CD4-positive, alpha-beta T cell treated with Interleukin-12 subunit alpha and Interleukin-12 subunit beta, for 1 hour (primary cell): ENCODE measurements at regions not wholly inside any gene's neighbourhood (a gene's known extent, or its start where the extent isn't known, plus 50 kb on each side); places are given as distances from the start of the nearest gene placed in this dataset.
A peak's percentile ranks its signal among the peaks of the same experiment; 100 is the strongest.

Experiments used
- DNase-seq: peaks from one replicate; pipeline ENCODE4 v3.0.0-alpha.2; 2020

DNA sequence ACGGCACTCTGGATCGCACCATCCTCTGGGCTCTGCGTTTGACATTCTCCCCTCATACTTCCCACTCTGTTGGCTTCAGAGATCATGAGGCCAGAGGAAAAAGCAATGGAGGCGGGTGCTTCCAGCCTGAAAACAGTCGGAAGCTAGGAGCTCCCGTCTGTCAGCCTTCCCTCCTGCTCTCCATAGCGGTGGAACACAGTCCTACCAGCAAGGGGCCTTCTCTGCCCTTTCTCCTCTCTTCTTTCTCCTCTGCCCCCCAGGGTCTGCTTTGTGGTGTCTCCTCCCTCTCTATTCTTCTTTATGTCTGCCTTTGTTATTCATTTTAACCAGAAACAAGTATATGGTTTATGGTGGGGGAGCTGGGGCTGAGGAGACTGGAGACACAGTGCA is 152.5 kb upstream of the NFIB start:
- DNase-seq, result no peak

- DNase-seq, result no peak
Observed at GRCh38 chr9:14462950-14463349, 149.0 kb upstream of the NFIB start.

DNA sequence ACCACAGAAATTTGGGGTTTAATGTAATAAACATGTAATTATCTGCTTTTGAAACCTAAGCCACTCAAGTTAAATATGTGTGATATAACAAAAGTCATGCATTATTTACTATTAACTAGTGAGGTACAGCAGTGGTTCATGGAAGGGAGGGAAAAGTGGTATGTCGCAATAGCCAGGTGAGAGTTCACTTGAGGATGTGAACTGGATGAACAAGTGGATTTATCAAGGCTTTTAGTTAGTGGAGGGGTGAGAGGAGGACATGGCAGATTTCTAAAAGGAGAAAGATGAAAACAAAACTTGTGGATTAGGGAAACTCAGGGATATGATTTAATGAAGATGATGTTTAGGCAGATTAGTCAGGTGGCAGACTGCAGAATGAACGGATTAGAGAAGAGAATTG is 141.3 kb upstream of the NFIB start:
- no peak for DNase-seq

DNA sequence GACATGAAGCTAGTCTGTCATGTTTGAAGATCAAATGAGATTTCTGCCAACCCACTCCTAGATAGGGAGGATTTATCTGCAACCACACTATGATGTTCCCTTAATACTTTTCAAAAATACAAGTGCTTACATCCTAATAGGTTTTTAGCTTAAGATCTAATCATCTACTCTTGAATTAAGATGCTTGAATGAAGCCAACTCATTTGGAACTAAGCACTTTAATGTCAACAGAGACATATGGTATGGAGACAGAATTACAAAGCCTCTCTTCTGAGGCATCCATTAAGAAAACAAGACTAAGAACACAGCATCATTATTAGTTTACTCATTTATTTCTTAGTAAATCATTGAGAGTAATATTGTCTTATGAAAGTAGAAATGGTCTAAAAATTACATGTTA is 139.3 kb upstream of the NFIB start:
- DNase-seq, result no peak

DNA sequence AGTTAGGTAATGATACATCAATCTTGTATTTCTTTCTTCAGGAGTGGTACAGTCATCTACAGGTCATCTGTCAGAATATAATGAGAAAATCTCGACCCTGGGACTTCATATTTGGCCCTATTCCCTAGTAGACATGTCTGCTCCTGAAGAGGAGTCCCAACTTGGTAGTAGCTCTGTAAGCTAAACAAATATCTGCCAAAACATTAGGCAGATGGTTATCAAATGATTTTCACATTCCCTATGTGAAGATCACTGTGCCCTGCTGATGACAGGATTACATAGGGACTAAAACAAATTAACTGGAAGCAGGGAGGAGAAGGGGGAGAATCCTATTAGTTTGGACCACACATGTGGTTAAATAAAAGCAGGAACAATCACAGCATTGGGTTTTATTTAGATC is 138.6 kb upstream of the NFIB start:
- no peak for DNase-seq

DNA sequence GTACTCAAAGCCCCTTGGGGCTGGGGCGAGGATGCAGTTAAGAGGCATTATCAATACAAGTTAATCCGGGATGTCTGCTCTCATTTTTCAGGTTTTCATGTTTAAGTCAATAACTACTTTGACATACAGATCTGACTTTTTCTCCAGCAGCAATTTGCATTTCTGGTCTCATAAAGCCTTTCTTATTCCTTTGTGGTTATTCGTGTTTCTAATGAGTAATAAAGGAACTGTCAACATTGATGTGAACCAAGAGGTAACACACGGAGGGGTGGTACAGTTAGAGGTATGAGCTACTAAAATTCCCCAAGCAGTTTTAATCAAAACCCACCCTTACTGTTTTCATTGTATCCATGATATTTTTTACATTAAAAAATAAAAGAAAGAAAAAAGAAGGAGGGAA is 138.0 kb upstream of the NFIB start:
- DNase-seq, result no peak

- no peak for DNase-seq
Observed at GRCh38 chr9:14447103-14447502, 133.2 kb upstream of the NFIB start.

DNA sequence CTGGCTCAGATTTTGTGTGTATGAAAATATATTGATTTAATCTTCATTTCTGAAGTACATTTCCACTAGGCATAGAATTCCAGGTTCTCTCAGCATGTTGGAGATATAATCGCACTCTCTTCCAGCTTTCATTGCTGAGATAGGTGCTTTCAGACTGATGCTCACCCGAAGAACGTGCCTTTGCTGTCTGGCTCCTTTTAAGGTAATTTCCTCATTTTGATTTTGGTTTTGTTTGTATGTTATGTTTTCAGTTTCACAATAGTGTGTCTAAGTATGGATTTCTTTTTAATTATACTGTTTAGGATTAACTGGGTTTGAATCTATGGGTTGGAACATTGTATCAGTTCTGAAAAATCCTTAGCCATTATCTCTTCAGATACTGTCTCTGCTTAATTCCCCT is 132.0 kb upstream of the NFIB start:
- DNase-seq, result no peak

GRCh38 chr9:14442956-14443355 is 129.0 kb upstream of the NFIB start:
- DNase-seq, result no peak

- DNase-seq, result no peak
Observed at GRCh38 chr9:14441976-14442651, 128.2 kb upstream of the NFIB start.

- DNase-seq, result no peak
Observed at GRCh38 chr9:14441115-14441514, 127.2 kb upstream of the NFIB start.

DNA sequence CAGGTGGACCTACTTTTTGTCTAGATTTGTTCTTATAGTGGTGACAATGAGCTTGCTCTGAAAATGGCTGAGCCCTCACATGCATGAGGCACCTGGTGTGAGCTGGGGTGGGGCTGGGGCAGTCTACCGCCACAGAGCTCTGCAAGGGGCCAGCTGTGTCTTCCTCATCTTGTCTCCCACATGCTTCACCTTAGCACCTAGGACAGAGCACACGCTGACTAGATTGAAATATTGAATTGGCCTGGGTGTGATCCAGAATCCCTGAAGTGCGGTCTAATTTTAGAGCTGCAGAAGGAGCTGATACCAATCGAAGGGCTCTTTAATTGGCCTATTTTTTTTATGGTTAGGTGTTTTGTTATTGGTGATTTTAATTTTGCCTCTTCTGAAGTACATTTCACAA is 126.1 kb upstream of the NFIB start:
- DNase-seq, result no peak

GRCh38 chr9:14439555-14439954 is 125.6 kb upstream of the NFIB start:
- no peak for DNase-seq

- no peak for DNase-seq
Observed at GRCh38 chr9:14438232-14439021, 124.5 kb upstream of the NFIB start.

DNA sequence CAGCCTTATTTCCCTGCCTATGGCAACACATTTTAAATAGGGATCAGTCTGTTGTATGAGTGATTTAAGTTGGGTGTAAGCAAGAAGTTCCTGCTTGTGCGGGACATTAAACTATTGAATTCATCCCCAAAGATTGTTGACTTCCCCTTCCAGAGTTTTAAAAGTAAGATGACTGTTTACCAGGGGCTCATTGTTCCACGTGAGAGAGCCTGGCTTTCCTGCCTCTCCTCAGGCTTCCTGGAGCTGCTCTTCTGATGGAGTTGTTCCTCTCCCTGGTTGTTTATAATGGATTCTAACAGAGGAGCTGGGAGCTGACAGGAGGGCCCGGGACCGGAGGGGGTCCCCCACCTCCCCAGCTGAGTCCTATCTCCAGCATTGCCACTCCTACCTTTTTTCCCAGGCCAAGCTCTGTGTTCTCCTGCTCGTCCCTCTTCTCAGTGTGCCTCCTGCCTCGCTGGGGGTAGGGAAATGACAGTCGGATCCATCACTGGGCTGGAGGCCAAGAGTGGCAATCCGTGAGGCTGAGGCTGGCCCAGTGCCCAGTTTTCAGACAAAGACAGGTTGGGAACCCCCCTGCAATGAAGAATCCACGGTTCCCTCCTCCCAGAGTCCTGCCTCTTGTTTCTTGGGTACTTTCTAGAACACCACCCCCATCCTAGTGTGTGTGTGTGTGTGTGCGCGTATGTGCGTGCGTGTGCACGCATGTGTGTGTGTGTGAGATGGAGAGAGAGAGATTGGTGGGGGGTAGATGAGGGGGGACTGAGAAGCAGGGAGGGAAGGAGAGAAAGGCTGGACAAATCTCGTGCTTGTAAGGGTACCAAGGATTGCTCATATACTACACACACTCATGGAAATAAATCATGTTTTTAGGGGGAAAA is 123.7 kb upstream of the NFIB start:
- DNase-seq, result no peak

DNA sequence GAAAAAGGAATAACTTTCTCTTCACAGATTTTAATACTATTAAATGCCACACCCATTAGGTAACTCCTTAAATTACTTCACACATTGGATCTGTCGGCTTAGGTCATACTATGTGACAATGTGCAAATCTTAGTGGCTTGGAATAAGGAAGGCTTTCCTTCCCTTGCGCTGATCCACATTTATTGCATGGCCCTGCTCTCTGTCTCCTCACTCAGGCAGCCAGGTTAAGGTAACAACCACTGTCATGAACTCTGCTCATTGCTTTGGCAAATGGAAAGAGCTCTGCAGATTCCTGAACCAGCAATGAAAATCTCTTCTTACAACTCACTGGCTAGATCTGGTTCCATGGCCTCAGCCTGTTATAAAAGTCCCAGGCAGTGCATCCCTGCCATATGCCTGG is 121.9 kb upstream of the NFIB start:
- no peak for DNase-seq

GRCh38 chr9:14434971-14435718 is 121.2 kb upstream of the NFIB start:
- DNase-seq, result no peak

DNA sequence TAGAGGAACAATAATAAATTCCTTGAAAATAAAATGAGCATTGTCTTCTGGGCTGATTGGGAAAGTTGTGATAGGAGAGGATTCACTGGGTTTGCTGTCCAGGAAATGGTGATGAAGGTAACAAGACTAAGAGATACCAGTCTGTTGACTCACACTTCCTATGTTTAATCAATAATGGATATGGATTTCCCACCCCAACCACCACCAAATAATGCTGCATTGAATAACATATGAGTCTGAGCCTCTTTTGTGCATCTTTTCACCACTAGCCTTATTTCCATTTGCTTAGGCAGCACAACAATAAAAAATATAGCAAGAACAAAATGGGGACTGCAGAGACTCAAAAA is 120.2 kb upstream of the NFIB start:
- no peak for DNase-seq

DNA sequence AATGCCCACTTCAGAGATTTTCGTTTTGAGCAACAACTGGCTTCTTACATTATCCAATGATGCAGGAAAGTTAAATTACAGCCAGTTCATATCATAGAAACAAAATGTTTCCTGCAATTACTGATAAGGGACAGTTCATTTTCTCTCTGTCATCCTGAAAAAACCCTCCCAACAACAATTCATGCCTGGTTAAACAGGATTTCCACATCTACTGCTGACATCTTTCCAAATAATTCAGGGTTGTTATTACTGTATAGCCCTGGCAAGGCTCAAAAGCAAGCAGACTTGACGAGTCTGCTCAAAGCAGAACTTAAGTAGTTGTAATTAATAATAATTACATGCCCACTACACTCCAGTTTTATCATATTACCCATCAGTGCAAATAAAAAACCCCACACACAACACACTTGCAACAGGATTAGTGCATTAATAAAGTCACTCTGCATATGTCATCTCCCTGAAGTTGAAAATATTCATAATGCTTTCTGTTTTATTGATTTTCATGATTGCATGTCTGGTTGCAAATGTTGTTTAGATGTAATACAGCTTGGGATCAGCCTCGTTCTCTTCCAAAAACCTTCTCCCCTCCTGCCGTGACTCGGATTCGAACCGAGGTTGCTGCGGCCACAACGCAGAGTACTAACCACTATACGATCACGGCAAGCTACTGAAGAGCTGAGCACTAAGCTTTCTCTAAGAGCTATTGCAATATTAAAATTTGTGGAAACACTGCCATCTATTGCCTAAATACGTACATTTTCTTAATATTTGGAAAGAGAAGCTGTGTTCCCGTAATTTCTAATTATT is 119.6 kb upstream of the NFIB start:
- no peak for DNase-seq

DNA sequence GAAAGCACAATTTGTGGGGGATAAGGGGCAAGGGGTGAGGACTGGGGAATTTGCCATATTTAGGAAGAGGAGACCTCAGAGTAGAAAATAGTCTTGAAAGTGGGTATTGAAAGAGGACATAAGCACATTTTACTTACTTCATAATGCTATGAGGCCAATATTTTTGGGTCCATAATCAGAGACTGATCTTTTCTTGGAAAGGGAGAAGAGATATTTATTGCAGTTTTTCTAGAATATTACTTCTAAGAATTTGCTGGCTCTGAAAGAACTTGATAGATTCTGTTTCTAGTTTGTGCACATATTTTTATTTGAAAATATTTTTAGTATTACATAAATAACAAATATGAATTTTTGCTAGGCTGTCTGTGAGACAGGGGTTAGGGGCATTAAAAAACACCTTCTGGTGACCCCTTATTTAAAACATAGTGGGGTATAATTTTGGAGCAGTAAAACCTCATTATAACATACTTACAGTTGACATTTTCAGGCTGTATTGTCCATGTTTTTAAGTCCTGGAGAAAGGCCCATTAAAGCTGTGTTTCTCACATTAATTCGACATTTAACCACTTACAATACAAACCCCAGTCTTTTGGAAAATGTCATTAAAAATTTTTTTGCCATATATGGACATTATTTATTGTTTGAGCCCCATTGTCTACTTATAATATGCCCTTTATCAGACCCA is 118.9 kb upstream of the NFIB start:
- no peak for DNase-seq

- peak; percentile 15 for DNase-seq
Observed at GRCh38 chr9:14428781-14429230, 114.9 kb upstream of the NFIB start.

- no peak for DNase-seq
Observed at GRCh38 chr9:14427419-14427818, 113.5 kb upstream of the NFIB start.
